ENCODE measurements at regions not wholly inside any gene's neighbourhood (a gene's known extent, or its start where the extent isn't known, plus 50 kb on each side); places are given as distances from the start of the nearest gene placed in this dataset.

- no peak for DNase-seq (ENCODE audit: low read depth)
- no peak for TF ChIP-seq CTCF (IDR thresholded peaks at IDR 0.05; ENCODE audit: insufficient read depth, low read depth, low read length, missing control alignments)
- H3K4me3 ChIP-seq (ENCODE audit: low read depth, low read length) = no peak overlapping the region
Observed at GRCh38 chr21:15517394-15517793, 212.4 kb upstream of the USP25 start.

GRCh38 chr21:15520811-15521643 lies 208.8 kb upstream of the USP25 start:
- H3K4me3 ChIP-seq (ENCODE audit: low read depth, low read length) = no peak overlapping the region
- no peak for DNase-seq (ENCODE audit: low read depth)
- TF ChIP-seq CTCF (IDR thresholded peaks at IDR 0.05; ENCODE audit: insufficient read depth, low read depth, low read length, missing control alignments) = no peak

- no peak overlapping the region for H3K4me3 ChIP-seq (ENCODE audit: low read depth, low read length)
- TF ChIP-seq CTCF (IDR thresholded peaks at IDR 0.05; ENCODE audit: insufficient read depth, low read depth, low read length, missing control alignments) = no peak
- DNase-seq (ENCODE audit: low read depth) = no peak
Observed at GRCh38 chr21:15521644-15522001, 208.2 kb upstream of the USP25 start.

- no peak for DNase-seq (ENCODE audit: low read depth)
- no peak overlapping the region for H3K4me3 ChIP-seq (ENCODE audit: low read depth, low read length)
- no peak for TF ChIP-seq CTCF (IDR thresholded peaks at IDR 0.05; ENCODE audit: insufficient read depth, low read depth, low read length, missing control alignments)
Observed at GRCh38 chr21:15522148-15522547, 207.6 kb upstream of the USP25 start.

GRCh38 chr21:15524855-15525254 lies 204.9 kb upstream of the USP25 start:
- no peak for DNase-seq (ENCODE audit: low read depth)
- TF ChIP-seq CTCF (IDR thresholded peaks at IDR 0.05; ENCODE audit: insufficient read depth, low read depth, low read length, missing control alignments) = no peak
- H3K4me3 ChIP-seq (ENCODE audit: low read depth, low read length) = no peak overlapping the region

GRCh38 chr21:15526798-15527197 lies 203.0 kb upstream of the USP25 start:
- H3K4me3 ChIP-seq (ENCODE audit: low read depth, low read length) = no peak overlapping the region
- no peak for TF ChIP-seq CTCF (IDR thresholded peaks at IDR 0.05; ENCODE audit: insufficient read depth, low read depth, low read length, missing control alignments)
- DNase-seq (ENCODE audit: low read depth) = no peak

- DNase-seq (ENCODE audit: low read depth) = no peak
- no peak for TF ChIP-seq CTCF (IDR thresholded peaks at IDR 0.05; ENCODE audit: insufficient read depth, low read depth, low read length, missing control alignments)
Observed at GRCh38 chr21:15528346-15528745, 201.4 kb upstream of the USP25 start.

More at GRCh38 chr21:15528346-15528745, 201.4 kb upstream of the USP25 start:
- no peak overlapping the region for H3K4me3 ChIP-seq (ENCODE audit: low read depth, low read length)

All from GM12865 (cell line).